ENCODE measurements at regions not wholly inside any gene's neighbourhood (a gene's known extent, or its start where the extent isn't known, plus 50 kb on each side); places are given as distances from the start of the nearest gene placed in this dataset.

GRCh38 chr13:27352698-27353097, 71.7 kb upstream of the GTF3A start:
- Mint-ChIP-seq H3K27me3 (ENCODE audit: insufficient read depth, unreplicated experiment) (peaks cover 1% of the 10 kb centered on the region), H3K9me3 (ENCODE audit: unreplicated experiment) (peaks cover 21% of the 10 kb centered on the region), H3K27ac (ENCODE audit: unreplicated experiment) (peak overlapping the region; percentile 22), H3K36me3 (ENCODE audit: insufficient read depth, unreplicated experiment) (no peaks in the 10 kb centered on the region), H3K4me1 (ENCODE audit: low read depth, unreplicated experiment) (peaks cover 6% of the 10 kb centered on the region), H3K4me3 (ENCODE audit: unreplicated experiment) (no peak overlapping the region)
- no peak for TF ChIP-seq CTCF (IDR thresholded peaks at IDR 0.05; ENCODE audit: insufficient read depth in 1 of 2, low read depth in 1 of 2, low read length in 1 of 2, severe bottlenecking in 1 of 2, unreplicated experiment in 1 of 2)
- Histone ChIP-seq H3K4me1 (peaks cover 16% of the 10 kb centered on the region), H3K9me3 (no peaks in the 10 kb centered on the region), H3K36me3 (ENCODE audit: control insufficient read depth, insufficient read depth, low read length) (no peaks in the 10 kb centered on the region), H3K4me3 (ENCODE audit: low read depth, low read length) (no peak overlapping the region), H3K27me3 (replicated peaks; ENCODE audit: control insufficient read depth, insufficient read depth, low read length) (no peaks in the 10 kb centered on the region)
- POLR2A ChIA-PET = no interaction called here
- DNase-seq = no peak
- intact Hi-C loops (cut with micrococcal nuclease; ENCODE audit: unreplicated experiment) = loop anchor here (10.0 kb wide), 1 partner anchor 148 kb away; no protein-coding TSS in a partner anchor
- CTCF ChIA-PET = interaction anchor here (0.9 to 2.2 kb wide), 2 partner anchors 10 to 367 kb away, joined by 3 to 9 read pairs; no protein-coding TSS in a partner anchor
- BruUV-seq (replicated peaks) = no TSS peak

- CTCF ChIA-PET = interaction anchor here (1.1 to 2.5 kb wide), 3 partner anchors 9 to 407 kb away, joined by 6 to 20 read pairs (median 9); no protein-coding TSS in a partner anchor
- no peak for DNase-seq
- Mint-ChIP-seq H3K27ac (ENCODE audit: unreplicated experiment) (peak overlapping the region; percentile 22), H3K4me3 (ENCODE audit: unreplicated experiment) (no peak overlapping the region), H3K4me1 (ENCODE audit: low read depth, unreplicated experiment) (peaks cover 6% of the 10 kb centered on the region), H3K27me3 (ENCODE audit: insufficient read depth, unreplicated experiment) (no peaks in the 10 kb centered on the region), H3K9me3 (ENCODE audit: unreplicated experiment) (peaks cover 21% of the 10 kb centered on the region), H3K36me3 (ENCODE audit: insufficient read depth, unreplicated experiment) (no peaks in the 10 kb centered on the region)
- no peaks in the 10 kb centered on the region for H3K36me3 ChIP-seq (ENCODE audit: control insufficient read depth, insufficient read depth, low read length)
- H3K9me3 ChIP-seq = no peaks in the 10 kb centered on the region
- no peak overlapping the region for H3K4me3 ChIP-seq (ENCODE audit: low read depth, low read length)
- intact Hi-C loops (cut with micrococcal nuclease; ENCODE audit: unreplicated experiment) = loop anchor here (10.0 kb wide), 1 partner anchor 148 kb away; no protein-coding TSS in a partner anchor
- BruUV-seq (replicated peaks) = no TSS peak
- H3K27me3 ChIP-seq (replicated peaks; ENCODE audit: control insufficient read depth, insufficient read depth, low read length) = no peaks in the 10 kb centered on the region
- no peak for TF ChIP-seq CTCF (IDR thresholded peaks at IDR 0.05; ENCODE audit: insufficient read depth in 1 of 2, low read depth in 1 of 2, low read length in 1 of 2, severe bottlenecking in 1 of 2, unreplicated experiment in 1 of 2)
- peaks cover 16% of the 10 kb centered on the region for H3K4me1 ChIP-seq
- POLR2A ChIA-PET = no interaction called here
These were observed 71.2 kb upstream of the GTF3A start for GRCh38 chr13:27353166-27353583.

- DNase-seq = no peak
- Histone ChIP-seq H3K9me3 (no peaks in the 10 kb centered on the region), H3K27me3 (replicated peaks; ENCODE audit: control insufficient read depth, insufficient read depth, low read length) (no peaks in the 10 kb centered on the region; the same call in 1 of the 2 replicates), H3K36me3 (ENCODE audit: control insufficient read depth, insufficient read depth, low read length) (no peaks in the 10 kb centered on the region), H3K4me3 (ENCODE audit: low read depth, low read length) (no peak overlapping the region), H3K4me1 (peaks cover 16% of the 10 kb centered on the region)
- Mint-ChIP-seq H3K27me3 (ENCODE audit: insufficient read depth, unreplicated experiment) (no peaks in the 10 kb centered on the region), H3K9me3 (ENCODE audit: unreplicated experiment) (peaks cover 21% of the 10 kb centered on the region), H3K36me3 (ENCODE audit: insufficient read depth, unreplicated experiment) (no peaks in the 10 kb centered on the region), H3K27ac (ENCODE audit: unreplicated experiment) (peak overlapping the region; percentile 22), H3K4me1 (ENCODE audit: low read depth, unreplicated experiment) (peaks cover 11% of the 10 kb centered on the region), H3K4me3 (ENCODE audit: unreplicated experiment) (no peak overlapping the region)
- ChIA-PET CTCF (interaction anchor here (1.1 to 2.5 kb wide), 3 partner anchors 8 to 407 kb away, joined by 6 to 20 read pairs (median 9); no protein-coding TSS in a partner anchor), POLR2A (no interaction called here)
- BruUV-seq (replicated peaks) = no TSS peak
- intact Hi-C loops (cut with micrococcal nuclease; ENCODE audit: unreplicated experiment) = loop anchor here (10.0 kb wide), 1 partner anchor 149 kb away; no protein-coding TSS in a partner anchor
- TF ChIP-seq CTCF (IDR thresholded peaks at IDR 0.05; ENCODE audit: insufficient read depth in 1 of 2, low read depth in 1 of 2, low read length in 1 of 2, severe bottlenecking in 1 of 2, unreplicated experiment in 1 of 2) = no peak
These were observed 70.7 kb upstream of the GTF3A start for GRCh38 chr13:27353708-27354107.
